GM11168 (cell line): ENCODE measurements at regions not wholly inside any gene's neighbourhood (a gene's known extent, or its start where the extent isn't known, plus 50 kb on each side); places are given as distances from the start of the nearest gene placed in this dataset.

Experiments
- in situ Hi-C: fragments of 300-500 bp; cut with MboI; formaldehyde crosslinking; loops from one replicate; pipeline ENCODE4 v1.12.0; 2022; ENCODE audit warnings: low sequenced_read_pairs; ENCODE audit not compliant: unreplicated experiment

GRCh38 chr12:94023879-94024278, 124.5 kb upstream of the PLXNC1 start:
- in situ Hi-C loops = no loop called here

- in situ Hi-C loops = no loop called here
Observed at GRCh38 chr12:94025068-94025467, 123.3 kb upstream of the PLXNC1 start.

- in situ Hi-C loops = no loop called here
Observed at GRCh38 chr12:94025756-94026155, 122.6 kb upstream of the PLXNC1 start.

GRCh38 chr12:94026596-94026995, 121.8 kb upstream of the PLXNC1 start:
- in situ Hi-C loops = no loop called here

GRCh38 chr12:94027561-94027960, 120.8 kb upstream of the PLXNC1 start:
- in situ Hi-C loops = no loop called here

GRCh38 chr12:94031763-94032162, 116.6 kb upstream of the PLXNC1 start:
- in situ Hi-C loops = no loop called here

- in situ Hi-C loops = no loop called here
Observed at GRCh38 chr12:94032368-94032767, 116.0 kb upstream of the PLXNC1 start.

GRCh38 chr12:94033101-94033500, 115.3 kb upstream of the PLXNC1 start:
- in situ Hi-C loops = no loop called here

- in situ Hi-C loops = no loop called here
Observed at GRCh38 chr12:94033784-94034183, 114.6 kb upstream of the PLXNC1 start.

- in situ Hi-C loops = no loop called here
Observed at GRCh38 chr12:94037444-94037843, 110.9 kb upstream of the PLXNC1 start.

- in situ Hi-C loops = no loop called here
Observed at GRCh38 chr12:94038605-94039004, 109.8 kb upstream of the PLXNC1 start.

GRCh38 chr12:94039199-94039840, 109.1 kb upstream of the PLXNC1 start:
- in situ Hi-C loops = no loop called here

GRCh38 chr12:94039914-94040313, 108.5 kb upstream of the PLXNC1 start:
- in situ Hi-C loops = no loop called here

- in situ Hi-C loops = no loop called here
Observed at GRCh38 chr12:94041850-94042249, 106.5 kb upstream of the PLXNC1 start.

GRCh38 chr12:94042321-94042720, 106.1 kb upstream of the PLXNC1 start:
- in situ Hi-C loops = no loop called here

GRCh38 chr12:94046626-94047410, 101.6 kb upstream of the PLXNC1 start:
- in situ Hi-C loops = no loop called here

- in situ Hi-C loops = no loop called here
Observed at GRCh38 chr12:94047781-94048567, 100.4 kb upstream of the PLXNC1 start.

- in situ Hi-C loops = no loop called here
Observed at GRCh38 chr12:94048757-94049156, 99.6 kb upstream of the PLXNC1 start.

GRCh38 chr12:94049718-94050117, 98.7 kb upstream of the PLXNC1 start:
- in situ Hi-C loops = no loop called here

GRCh38 chr12:94053676-94054075, 94.7 kb upstream of the PLXNC1 start:
- in situ Hi-C loops = no loop called here

GRCh38 chr12:94055528-94055927, 92.8 kb upstream of the PLXNC1 start:
- in situ Hi-C loops = no loop called here
